SK-N-SH (cell line): ENCODE measurements at regions not wholly inside any gene's neighbourhood (a gene's known extent, or its start where the extent isn't known, plus 50 kb on each side); places are given as distances from the start of the nearest gene placed in this dataset.

Experiments used
- CTCF ChIA-PET: fragments of 300-600, 350-600 bp; formaldehyde crosslinking; extraction: SDS; loops from one replicate; lab custom pipeline; 2021; lab: Yijun Ruan, JAX
- POLR2A ChIA-PET: fragments of 350-600 bp; sonication (Branson Sonifier 250); formaldehyde crosslinking; extraction: SDS; loops from one replicate; lab custom pipeline; 2020; ENCODE audit warnings: antibody characterized with exemption, inconsistent platforms; lab: Yijun Ruan, JAX
- DNase-seq: peaks from one replicate; pipeline ENCODE4 v3.0.0; 2012
- H2AFZ ChIP-seq: fragments of 200-600 bp; sonication (generic); 2 replicates; pipeline ENCODE4 v1.8.1; 2016; ENCODE audit warnings: antibody characterized with exemption, mild to moderate bottlenecking, low read depth
- H3F3A ChIP-seq: fragments of 200-600 bp; sonication (generic); replicated peaks from 2 replicates; pipeline ENCODE3; 2016; ENCODE audit warnings: antibody characterized with exemption, mild to moderate bottlenecking; ENCODE audit not compliant: insufficient read depth
- H3K27ac ChIP-seq, 2 experiments: fragments of 200-500 bp in 1 of 2; fragments of 200-600 bp in 1 of 2; sonication (Bioruptor generic) in 1 of 2; sonication (generic), shearing (Covaris generic) in 1 of 2; 2 replicates each; pipeline versions ENCODE4 v1.5.1 to v1.6.1; 2014 to 2016; ENCODE audit warnings: low read depth in 2 of 2, inconsistent platforms in 1 of 2, low read length in 1 of 2, mild to moderate bottlenecking in 1 of 2, mixed read lengths in 1 of 2
- H3K27me3 ChIP-seq: fragments of 200-600 bp; sonication (generic), shearing (Covaris generic); 2 replicates; pipeline ENCODE4 v1.6.1; 2016; ENCODE audit warnings: mixed run types; ENCODE audit not compliant: insufficient read depth
- H3K36me3 ChIP-seq, 2 experiments: fragments of 200-500 bp in 1 of 2; fragments of 200-600 bp in 1 of 2; sonication (Bioruptor generic) in 1 of 2; sonication (generic) in 1 of 2; replicated peaks in 1 of 2; 2 replicates each; pipeline versions ENCODE3 to v1.5.1; 2014 to 2016; ENCODE audit warnings: low read length in 1 of 2, mild to moderate bottlenecking in 1 of 2; ENCODE audit not compliant: insufficient read depth in 2 of 2, control insufficient read depth in 1 of 2
- H3K4me1 ChIP-seq, 2 experiments: fragments of 200-500 bp in 1 of 2; fragments of 200-600 bp in 1 of 2; sonication (Bioruptor generic) in 1 of 2; sonication (generic), shearing (Covaris generic) in 1 of 2; 2 replicates each; pipeline versions ENCODE4 v1.5.1 to v1.6.1; 2014 to 2016; ENCODE audit warnings: low read depth in 1 of 2, low read length in 1 of 2, mixed run types in 1 of 2; ENCODE audit not compliant: insufficient read depth in 2 of 2, control insufficient read depth in 1 of 2
- H3K4me2 ChIP-seq: fragments of 200-600 bp; sonication (generic), shearing (Covaris generic); 2 replicates; pipeline ENCODE4 v1.6.1; 2017; ENCODE audit warnings: mixed run types
- H3K4me3 ChIP-seq, 2 experiments: fragments of 200-500 bp in 1 of 2; fragments of 200-600 bp in 1 of 2; sonication (Bioruptor generic) in 1 of 2; sonication (generic), shearing (Covaris generic) in 1 of 2; 2 replicates each; pipeline versions ENCODE4 v1.5.1 to v1.8.1; 2014 to 2016; ENCODE audit warnings: low read depth in 2 of 2, inconsistent platforms in 1 of 2, low read length in 1 of 2, mild to moderate bottlenecking in 1 of 2, mixed read lengths in 1 of 2, moderate library complexity in 1 of 2
- H3K79me2 ChIP-seq: fragments of 200-600 bp; sonication (generic); 2 replicates; pipeline ENCODE4 v1.8.1; 2017; ENCODE audit warnings: mild to moderate bottlenecking; ENCODE audit not compliant: insufficient read depth
- H3K9ac ChIP-seq: fragments of 200-600 bp; sonication (generic); 2 replicates; pipeline ENCODE4 v1.6.1; 2017; ENCODE audit warnings: mixed run types
- H3K9me2 ChIP-seq: fragments of 200-600 bp; sonication (generic); 2 replicates; pipeline ENCODE4 v1.6.1; 2017; ENCODE audit warnings: mixed run types
- H3K9me3 ChIP-seq: fragments of 200-600 bp; sonication (generic); 2 replicates; pipeline ENCODE4 v1.6.1; 2017; ENCODE audit warnings: mixed run types, mild to moderate bottlenecking, moderate library complexity
- H4K20me1 ChIP-seq: fragments of 200-600 bp; sonication (generic); 2 replicates; pipeline ENCODE4 v1.6.1; 2017; ENCODE audit warnings: mild to moderate bottlenecking, mixed run types; ENCODE audit not compliant: insufficient read depth
- ELF1 ChIP-seq: IDR thresholded peaks from 2 replicates; pipeline ENCODE4 v1.4.0; 2012
- EP300 ChIP-seq, 2 experiments: IDR thresholded peaks; 2 replicates each; pipeline versions ENCODE4 v1.4.0 to v1.6.1; 2012; ENCODE audit warnings: borderline replicate concordance in 1 of 2, low read depth in 1 of 2, low read length in 1 of 2
- GABPA ChIP-seq: IDR thresholded peaks from 2 replicates; pipeline ENCODE4 v1.4.0; 2012; ENCODE audit warnings: low read depth, mild to moderate bottlenecking
- JUND ChIP-seq: IDR thresholded peaks from 2 replicates; pipeline ENCODE4 v1.4.0; 2012
- POLR2AphosphoS5 ChIP-seq: IDR thresholded peaks from 2 replicates; pipeline ENCODE4 v1.6.1; 2012; ENCODE audit warnings: low read depth, low read length
- RCOR1 ChIP-seq: fragments of 150-350 bp; IDR thresholded peaks from 2 replicates; pipeline ENCODE4 v1.6.1; 2017; ENCODE audit warnings: antibody characterized with exemption, low read length
- RFX5 ChIP-seq: IDR thresholded peaks from 2 replicates; pipeline ENCODE4 v1.6.1; 2012; ENCODE audit warnings: mild to moderate bottlenecking, improper control_type of control experiment, low read length
- SIN3A ChIP-seq: IDR thresholded peaks from 2 replicates; pipeline ENCODE4 v1.6.1; 2012; ENCODE audit warnings: low read depth, mild to moderate bottlenecking, low read length, moderate library complexity, borderline replicate concordance
- SMC3 ChIP-seq: IDR thresholded peaks from 2 replicates; pipeline ENCODE4 v1.6.1; 2012; ENCODE audit warnings: low read depth, low read length, improper control_type of control experiment
- TAF1 ChIP-seq: IDR thresholded peaks from 2 replicates; pipeline ENCODE4 v1.6.1; 2012; ENCODE audit warnings: low read depth, mild to moderate bottlenecking, low read length, moderate library complexity, borderline replicate concordance
- TEAD4 ChIP-seq: IDR thresholded peaks from 2 replicates; pipeline ENCODE4 v1.4.0; 2012; ENCODE audit warnings: mild to moderate bottlenecking, borderline replicate concordance; ENCODE audit not compliant: insufficient read depth
- USF2 ChIP-seq: fragments of 150-350 bp; IDR thresholded peaks from 2 replicates; pipeline ENCODE4 v1.6.1; 2017; ENCODE audit warnings: antibody characterized with exemption, low read length, low read depth, borderline replicate concordance
- YY1 ChIP-seq: IDR thresholded peaks from 2 replicates; pipeline ENCODE4 v1.4.0; 2012; ENCODE audit warnings: low read depth, mild to moderate bottlenecking
- WGBS: methylation state at CpG from one replicate; pipeline ENCODE4 v1.1.6; 2017; ENCODE audit warnings: low lambda C conversion rate; 5-methylcytosine and 5-hydroxymethylcytosine counted together

- no peaks in the 10 kb centered on the region for H3K9me2 ChIP-seq
- no peaks in the 10 kb centered on the region for H3K4me1 ChIP-seq
- no peak overlapping the region for H2AFZ ChIP-seq
- H3K36me3 ChIP-seq, result no peaks in the 10 kb centered on the region
- H3K27ac ChIP-seq, result no peak overlapping the region
- peaks cover 8% of the 10 kb centered on the region; the same call in 1 of the 2 replicates for H3K27me3 ChIP-seq
- H3K4me3 ChIP-seq, result no peak overlapping the region
- no peak for DNase-seq
- H3F3A ChIP-seq, result no peaks in the 10 kb centered on the region
- POLR2A ChIA-PET, result interaction anchor here (0.6 kb wide), 1 partner anchor 21 kb away, joined by 3 read pairs; no protein-coding TSS in a partner anchor
- no peaks in the 10 kb centered on the region for H4K20me1 ChIP-seq
- 42% methylated on average over 14 of the region's 21 CpGs for WGBS
- CTCF ChIA-PET, result no interaction called here
- no peaks in the 10 kb centered on the region for H3K9me3 ChIP-seq
- H3K4me2 ChIP-seq, result no peak overlapping the region
- no peak overlapping the region for H3K9ac ChIP-seq
- no peak for TF ChIP-seq POLR2AphosphoS5
- TF ChIP-seq RCOR1, result no peak
- TF ChIP-seq RFX5, result no peak
- no peak for TF ChIP-seq SMC3
- no peak for TF ChIP-seq ELF1
- TF ChIP-seq SIN3A, result no peak
- TF ChIP-seq EP300 (IDR thresholded peaks at IDR 0.05; ENCODE audit: borderline replicate concordance in 1 of 2, low read depth in 1 of 2, low read length in 1 of 2), result no peak
- TF ChIP-seq JUND, result no peak
- TF ChIP-seq GABPA, result no peak
- TF ChIP-seq TEAD4, result no peak
- TF ChIP-seq TAF1, result no peak
- TF ChIP-seq YY1, result no peak
- TF ChIP-seq, all 33 proteins: peak for 0
- H3K79me2 ChIP-seq, result no peaks in the 10 kb centered on the region
Observed at GRCh38 chr22:48898524-48899250, 929.0 kb downstream of the BRD1 start.

DNA sequence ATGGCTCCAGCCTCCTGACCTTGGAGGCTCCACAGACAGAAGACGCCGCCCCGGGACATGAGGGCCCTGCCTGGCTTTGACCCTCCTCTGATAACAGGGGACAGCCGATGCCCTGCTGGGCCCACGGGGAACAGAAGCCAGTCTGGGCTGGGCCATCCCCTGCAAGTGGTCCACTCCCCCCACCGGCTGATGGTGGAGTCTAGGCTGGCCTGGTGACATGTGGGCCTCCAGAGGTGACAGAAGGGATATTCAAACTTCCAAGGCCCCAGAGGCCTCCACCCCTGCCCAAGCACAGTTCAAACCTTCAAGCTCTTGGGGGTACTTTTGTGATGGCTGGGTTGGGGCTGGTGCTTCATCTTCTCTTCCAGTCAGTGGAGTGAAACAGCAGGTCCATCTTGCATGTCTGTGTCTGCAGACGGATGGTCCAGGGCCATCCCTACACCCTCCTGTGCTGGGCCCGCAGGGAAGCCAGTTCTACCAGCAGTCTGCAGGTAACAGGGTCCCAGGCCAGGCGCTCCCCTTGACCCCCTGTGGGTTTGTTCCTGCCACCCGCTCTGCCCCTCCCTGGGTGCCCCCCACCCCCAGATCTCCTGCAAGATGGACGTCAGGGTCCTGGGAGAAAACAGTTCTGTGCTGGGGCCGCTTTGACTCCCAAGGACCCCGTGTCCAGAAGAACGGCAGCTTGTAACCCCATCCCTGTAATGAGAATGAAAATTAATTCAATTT is 929.9 kb downstream of the BRD1 start:
- no peaks in the 10 kb centered on the region for H3K4me1 ChIP-seq
- no peak overlapping the region for H3K4me3 ChIP-seq
- no peak overlapping the region for H3K4me2 ChIP-seq
- CTCF ChIA-PET, result no interaction called here
- no peaks in the 10 kb centered on the region for H3K79me2 ChIP-seq
- no peak overlapping the region for H3K27ac ChIP-seq
- no peak for DNase-seq
- H3K9ac ChIP-seq, result no peak overlapping the region
- POLR2A ChIA-PET, result no interaction called here
- no peaks in the 10 kb centered on the region for H3K9me3 ChIP-seq
- TF ChIP-seq EP300 (IDR thresholded peaks at IDR 0.05; ENCODE audit: borderline replicate concordance in 1 of 2, low read depth in 1 of 2, low read length in 1 of 2), result no peak
- no peak for TF ChIP-seq JUND
- no peak for TF ChIP-seq USF2
- H3F3A ChIP-seq, result no peaks in the 10 kb centered on the region
- WGBS, result 22% methylated on average over 7 of the region's 14 CpGs
- peaks cover 8% of the 10 kb centered on the region; the same call in 1 of the 2 replicates for H3K27me3 ChIP-seq
- no peaks in the 10 kb centered on the region for H3K9me2 ChIP-seq
- H3K36me3 ChIP-seq, result no peaks in the 10 kb centered on the region
- H2AFZ ChIP-seq, result no peak overlapping the region
- H4K20me1 ChIP-seq, result no peaks in the 10 kb centered on the region
